GM12892 (cell line): ENCODE measurements at regions not wholly inside any gene's neighbourhood (a gene's known extent, or its start where the extent isn't known, plus 50 kb on each side); places are given as distances from the start of the nearest gene placed in this dataset.

ENCODE experiments used
- DNase-seq: peaks from one replicate; pipeline ENCODE4 v3.0.0; 2011; ENCODE audit not compliant: insufficient read length
- FAIRE-seq: peaks from 2 replicates; lab custom pipeline; 2011; peaks lifted over from hg19 to GRCh38; lab: Jason Lieb, UNC
- POLR2A ChIP-seq: IDR thresholded peaks from 2 replicates; pipeline ENCODE4 v1.6.1; 2011; ENCODE audit warnings: low read depth, low read length, control low read depth
- POLR2AphosphoS5 ChIP-seq: IDR thresholded peaks from 2 replicates; pipeline ENCODE4 v1.6.1; 2011; ENCODE audit warnings: low read depth, low read length, control low read depth
- TAF1 ChIP-seq: IDR thresholded peaks from 2 replicates; pipeline ENCODE4 v1.6.1; 2011; ENCODE audit warnings: low read depth, mild to moderate bottlenecking, control low read depth, low read length, borderline replicate concordance

DNA sequence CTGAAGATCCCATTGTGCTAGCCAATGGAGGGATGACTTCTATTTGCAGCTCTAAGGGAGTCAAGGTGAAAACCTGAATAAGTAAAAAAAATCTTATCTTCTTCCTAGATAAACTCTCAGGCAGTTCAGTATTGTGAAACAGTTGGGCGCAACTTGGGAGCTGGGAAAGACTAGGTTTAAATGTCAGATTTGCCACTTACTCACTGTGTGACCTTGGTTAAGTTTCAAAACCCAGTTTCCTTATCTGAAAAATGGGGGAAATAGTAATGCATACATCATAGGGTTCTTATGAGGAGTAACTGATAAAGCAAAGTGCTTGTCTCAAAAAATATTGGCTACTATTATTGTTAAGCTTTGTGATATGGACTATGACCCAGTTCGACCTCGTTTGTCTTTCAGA, 88.8 kb downstream of the CD83 start:
- FAIRE-seq (no peak), DNase-seq (no peak)
- TF ChIP-seq POLR2AphosphoS5 (no peak), POLR2A (no peak), TAF1 (no peak)

GRCh38 chr6:14207448-14207847, 89.9 kb downstream of the CD83 start:
- DNase-seq (no peak), FAIRE-seq (no peak)
- no peak for TF ChIP-seq POLR2AphosphoS5
- TF ChIP-seq TAF1 = no peak
- no peak for TF ChIP-seq POLR2A

GRCh38 chr6:14209000-14209399, 91.4 kb downstream of the CD83 start:
- no peak for TF ChIP-seq POLR2A
- no peak for TF ChIP-seq TAF1
- TF ChIP-seq POLR2AphosphoS5 = no peak
- DNase-seq (no peak), FAIRE-seq (no peak)

DNA sequence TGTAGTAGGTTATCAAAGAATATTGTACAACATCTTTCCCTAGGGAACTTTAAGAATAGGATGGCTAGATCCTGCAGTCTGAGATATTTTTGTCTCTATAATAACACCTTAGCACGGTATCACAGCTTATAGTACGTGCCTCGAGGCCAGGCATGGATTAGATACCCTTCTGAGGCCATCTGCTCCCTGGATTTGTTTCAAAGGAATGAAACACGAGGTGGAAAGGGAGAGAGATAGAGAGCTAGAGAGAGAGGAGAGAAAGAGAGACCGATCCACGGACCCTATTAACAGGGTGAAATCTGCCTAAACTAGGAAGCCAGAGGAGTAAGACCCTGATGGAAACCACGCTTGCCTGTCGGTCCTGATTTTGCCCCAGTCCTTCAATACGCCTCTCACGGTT, 92.5 kb downstream of the CD83 start:
- DNase-seq (no peak), FAIRE-seq (no peak)
- TF ChIP-seq POLR2AphosphoS5 (no peak), POLR2A (no peak), TAF1 (no peak)

GRCh38 chr6:14210663-14211561, 93.3 kb downstream of the CD83 start:
- TF ChIP-seq TAF1 (no peak), POLR2A (peak; percentile 71; the same call in 1 of the 2 replicates)
- DNase-seq = peak; percentile 92
- peak; percentile 94 for FAIRE-seq

DNA sequence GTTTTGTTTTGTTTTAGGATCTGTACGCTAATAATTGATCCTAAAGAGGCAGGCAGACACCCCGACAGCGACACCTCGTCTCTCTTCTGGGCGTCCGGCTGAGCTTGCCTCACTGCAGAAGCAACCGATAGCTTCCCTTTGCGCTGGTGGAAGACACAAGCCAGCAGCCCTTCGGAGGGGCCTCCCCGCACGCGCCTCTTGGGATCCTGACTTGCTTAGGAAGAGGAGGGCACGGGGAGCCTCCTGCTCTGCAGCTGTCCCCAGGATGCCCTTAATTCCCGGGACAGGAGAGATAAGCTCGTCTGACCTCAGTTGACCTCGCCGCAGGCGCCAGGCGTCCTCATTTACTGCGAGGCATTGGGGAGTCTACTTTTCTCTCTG, 94.0 kb downstream of the CD83 start:
- peak; percentile 21 for FAIRE-seq
- TF ChIP-seq TAF1 = no peak
- TF ChIP-seq POLR2A = no peak
- no peak for TF ChIP-seq POLR2AphosphoS5
- DNase-seq = peak; percentile 18

- TF ChIP-seq POLR2AphosphoS5 (no peak), TAF1 (no peak), POLR2A (no peak)
- no peak for FAIRE-seq
- DNase-seq = no peak
Observed at GRCh38 chr6:14212020-14212419, 94.4 kb downstream of the CD83 start.

DNA sequence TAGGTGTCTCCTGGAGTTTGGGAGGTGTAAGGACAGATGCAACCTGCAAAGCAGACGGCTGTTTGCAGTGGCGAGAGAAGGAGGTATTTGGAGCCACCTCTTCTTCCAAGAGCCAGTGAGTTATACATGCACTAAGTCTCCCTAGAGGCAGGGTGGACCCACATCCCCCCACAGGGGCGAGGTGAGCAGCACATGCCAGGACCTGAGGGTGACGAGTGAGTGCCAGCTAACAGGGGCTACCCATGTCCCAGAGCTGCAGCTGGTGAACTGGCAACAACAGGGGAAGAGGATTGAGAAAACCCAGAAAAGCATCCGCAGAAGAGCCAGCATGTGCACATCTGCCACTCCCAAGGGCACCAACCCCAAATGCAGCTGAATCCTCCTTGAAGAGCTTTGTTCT, 95.1 kb downstream of the CD83 start:
- FAIRE-seq = no peak
- no peak for DNase-seq
- TF ChIP-seq TAF1 = no peak
- TF ChIP-seq POLR2A = no peak
- TF ChIP-seq POLR2AphosphoS5 = no peak

- FAIRE-seq = no peak
- TF ChIP-seq POLR2AphosphoS5 (no peak), TAF1 (no peak), POLR2A (no peak)
- no peak for DNase-seq
Observed at GRCh38 chr6:14216946-14217684, 99.5 kb downstream of the CD83 start.

- TF ChIP-seq TAF1 = no peak
- FAIRE-seq (no peak), DNase-seq (no peak)
Observed at GRCh38 chr6:14217728-14218518, 100.4 kb downstream of the CD83 start.

GRCh38 chr6:14218519-14218800, 100.9 kb downstream of the CD83 start:
- DNase-seq = no peak
- FAIRE-seq = no peak
- TF ChIP-seq POLR2A = no peak
- no peak for TF ChIP-seq TAF1
- no peak for TF ChIP-seq POLR2AphosphoS5
